Spleen (tissue), 7 donors: ENCODE measurements at regions not wholly inside any gene's neighbourhood (a gene's known extent, or its start where the extent isn't known, plus 50 kb on each side); places are given as distances from the start of the nearest gene placed in this dataset.

Experiments
- CTCF ChIP-seq, 11 experiments: fragments of 200-600 bp in 7 of 11; fragments of 450-650 bp in 4 of 11; sonication (generic) in 4 of 11; IDR thresholded peaks in 8 of 11; conservative IDR thresholded peaks in 3 of 11; 1 replicate in 7 of 11; 2 replicates in 4 of 11; pipeline versions ENCODE4 v1.4.0 to v1.8.0; 2016 to 2021; ENCODE audit warnings: antibody characterized with exemption in 11 of 11, inconsistent platforms in 4 of 11, mild to moderate bottlenecking in 1 of 11
- POLR2A ChIP-seq, 3 donors: fragments of 450-650 bp; IDR thresholded peaks; one replicate each; pipeline ENCODE4 v1.5.1; 2017; ENCODE audit warnings: antibody characterized with exemption in 3 of 3, mild to moderate bottlenecking in 1 of 3
- donor health status: DM: no; HTN: no; CAD: no; lungs with moderate emphysema.
- donor health status: DM: no; HTN: no; CAD: no.
- donor health status: DM: no; HTN: no; CAD: no.

GRCh38 chr2:64376926-64377325 is 77.0 kb upstream of the LGALSL start:
- TF ChIP-seq CTCF (IDR thresholded peaks at IDR 0.05 in 8 of 11, conservative IDR thresholded peaks at IDR 0.05 in 3 of 11) (no peak), POLR2A (IDR thresholded peaks at IDR 0.05) (no peak)
